Lower leg skin (tissue), 3 donors: ENCODE measurements at regions not wholly inside any gene's neighbourhood (a gene's known extent, or its start where the extent isn't known, plus 50 kb on each side); places are given as distances from the start of the nearest gene placed in this dataset.

Experiments
- POLR2A ChIP-seq, 2 donors: fragments of 450-650 bp; IDR thresholded peaks; one replicate each; pipeline ENCODE4 v1.6.1; 2016 to 2017; ENCODE audit warnings: antibody characterized with exemption in 2 of 2, mild to moderate bottlenecking in 1 of 2, moderate library complexity in 1 of 2
- TF ChIP-seq, protein P1 (sequence below), 3 donors: fragments of 450-650 bp; IDR thresholded peaks; one replicate each; pipeline ENCODE4 v1.5.1; 2016; ENCODE audit warnings: antibody characterized with exemption in 3 of 3, mild to moderate bottlenecking in 3 of 3, moderate library complexity in 2 of 3

DNA sequence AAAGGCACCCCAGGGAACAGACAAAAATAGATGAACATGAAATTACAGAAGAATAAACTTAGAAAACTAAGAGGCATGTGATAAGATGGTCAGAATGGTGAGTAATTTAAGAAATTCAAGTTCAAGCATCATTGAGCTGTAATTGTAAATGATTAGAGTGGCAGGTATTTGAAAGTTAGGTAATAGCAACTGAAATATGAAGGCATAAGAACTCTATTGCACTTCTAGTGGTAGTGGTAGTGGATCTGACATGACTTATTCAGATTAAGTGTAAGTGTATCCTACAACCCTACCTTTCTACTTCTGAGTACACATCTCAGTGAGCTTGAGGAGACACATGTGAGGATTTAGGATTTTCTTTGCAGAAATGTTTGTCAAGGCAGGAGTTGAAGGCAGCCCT is 192.9 kb upstream of the RIOK2 start:
- TF ChIP-seq, protein P1, sequence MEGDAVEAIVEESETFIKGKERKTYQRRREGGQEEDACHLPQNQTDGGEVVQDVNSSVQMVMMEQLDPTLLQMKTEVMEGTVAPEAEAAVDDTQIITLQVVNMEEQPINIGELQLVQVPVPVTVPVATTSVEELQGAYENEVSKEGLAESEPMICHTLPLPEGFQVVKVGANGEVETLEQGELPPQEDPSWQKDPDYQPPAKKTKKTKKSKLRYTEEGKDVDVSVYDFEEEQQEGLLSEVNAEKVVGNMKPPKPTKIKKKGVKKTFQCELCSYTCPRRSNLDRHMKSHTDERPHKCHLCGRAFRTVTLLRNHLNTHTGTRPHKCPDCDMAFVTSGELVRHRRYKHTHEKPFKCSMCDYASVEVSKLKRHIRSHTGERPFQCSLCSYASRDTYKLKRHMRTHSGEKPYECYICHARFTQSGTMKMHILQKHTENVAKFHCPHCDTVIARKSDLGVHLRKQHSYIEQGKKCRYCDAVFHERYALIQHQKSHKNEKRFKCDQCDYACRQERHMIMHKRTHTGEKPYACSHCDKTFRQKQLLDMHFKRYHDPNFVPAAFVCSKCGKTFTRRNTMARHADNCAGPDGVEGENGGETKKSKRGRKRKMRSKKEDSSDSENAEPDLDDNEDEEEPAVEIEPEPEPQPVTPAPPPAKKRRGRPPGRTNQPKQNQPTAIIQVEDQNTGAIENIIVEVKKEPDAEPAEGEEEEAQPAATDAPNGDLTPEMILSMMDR (IDR thresholded peaks at IDR 0.05): no peak
- no peak for TF ChIP-seq POLR2A (IDR thresholded peaks at IDR 0.05)
